Natural killer cell (primary cell): ENCODE measurements at regions not wholly inside any gene's neighbourhood (a gene's known extent, or its start where the extent isn't known, plus 50 kb on each side); places are given as distances from the start of the nearest gene placed in this dataset.

Experiments used
- ATAC-seq, 3 donors: fragments of 150-1000 bp in 2 of 3; fragments of 200-7000 bp in 1 of 3; cut with Tn5 transposase; 1 replicate in 1 of 3; 2 replicates in 2 of 3; pipeline ENCODE4 v1.10.0; 2021; ENCODE audit warnings: mild to moderate bottlenecking in 2 of 3, moderate library complexity in 2 of 3
- DNase-seq, 2 donors: peaks; one replicate each; pipeline versions ENCODE4 v3.0.0 to v3.0.0-alpha.2; 2013 to 2021; ENCODE audit warnings: mixed read lengths in 1 of 2
- H3K27ac ChIP-seq: one replicate; pipeline ENCODE4 v1.5.1; 2013; ENCODE audit warnings: mild to moderate bottlenecking, low read length
- H3K27me3 ChIP-seq: one replicate; pipeline ENCODE4 v1.6.1; 2013; ENCODE audit warnings: low read length; ENCODE audit not compliant: control insufficient read depth, insufficient read depth
- H3K36me3 ChIP-seq: one replicate; pipeline ENCODE4 v1.6.1; 2013; ENCODE audit warnings: low read length; ENCODE audit not compliant: control insufficient read depth, insufficient read depth
- H3K4me1 ChIP-seq: one replicate; pipeline ENCODE4 v1.6.1; 2013; ENCODE audit warnings: low read length; ENCODE audit not compliant: control insufficient read depth, insufficient read depth
- H3K4me3 ChIP-seq: one replicate; pipeline ENCODE4 v1.5.1; 2013; ENCODE audit warnings: low read length
- H3K9me3 ChIP-seq: one replicate; pipeline ENCODE4 v1.6.1; 2013; ENCODE audit warnings: low read length; ENCODE audit not compliant: control insufficient read depth, insufficient read depth
- H3K27ac Mint-ChIP-seq, 2 donors: one replicate each; pipeline ENCODE4 v1.8.0; 2022; ENCODE audit warnings: mild to moderate bottlenecking in 2 of 2, mixed read lengths in 2 of 2, moderate library complexity in 1 of 2
- H3K27me3 Mint-ChIP-seq, 2 donors: one replicate each; pipeline ENCODE4 v1.8.0; 2022; ENCODE audit warnings: low read depth in 2 of 2, mixed read lengths in 2 of 2
- H3K36me3 Mint-ChIP-seq: one replicate; pipeline ENCODE4 v1.8.0; 2022; ENCODE audit warnings: mixed read lengths
- H3K4me1 Mint-ChIP-seq, 2 donors: one replicate each; pipeline ENCODE4 v1.8.0; 2022; ENCODE audit warnings: mixed read lengths in 2 of 2
- H3K4me3 Mint-ChIP-seq: one replicate; pipeline ENCODE4 v1.8.0; 2022; ENCODE audit warnings: mild to moderate bottlenecking, moderate library complexity, mixed read lengths
- H3K9me3 Mint-ChIP-seq, 2 donors: one replicate each; pipeline ENCODE4 v1.8.0; 2022; ENCODE audit warnings: mixed read lengths in 2 of 2
- CTCF ChIP-seq: fragments of 200-600 bp; IDR thresholded peaks from one replicate; pipeline ENCODE4 v1.8.0; 2022; ENCODE audit warnings: antibody characterized with exemption
- WGBS: methylation state at CpG from one replicate; pipeline ENCODE4 v1.1.7; 2013; ENCODE audit warnings: missing lambda C conversion rate; ENCODE audit not compliant: insufficient coverage; 5-methylcytosine and 5-hydroxymethylcytosine counted together
- intact Hi-C: fragments of 100-400 bp; cut with micrococcal nuclease; formaldehyde crosslinking; loops from one replicate; pipeline ENCODE4 v1.14.2; 2022

- Mint-ChIP-seq H3K36me3 (no peaks in the 10 kb centered on the region), H3K4me1 (no peaks in the 10 kb centered on the region), H3K9me3 (peaks cover 2% of the 10 kb centered on the region in 2 donors), H3K4me3 (no peak overlapping the region), H3K27me3 (peaks cover 13 to 19% of the 10 kb centered on the region in 2 donors), H3K27ac (no peak overlapping the region)
- ATAC-seq (no peak), DNase-seq (no peak)
- Histone ChIP-seq H3K27ac (no peak overlapping the region), H3K4me1 (no peaks in the 10 kb centered on the region), H3K4me3 (no peak overlapping the region), H3K9me3 (no peaks in the 10 kb centered on the region), H3K36me3 (no peaks in the 10 kb centered on the region), H3K27me3 (no peaks in the 10 kb centered on the region)
- WGBS = 77% methylated on average over 11 of the region's 12 CpGs
- intact Hi-C loops = no loop called here
- no peak for TF ChIP-seq CTCF
Measured at GRCh38 chr13:31468114-31468902, 268.5 kb downstream of the B3GLCT start.

- Histone ChIP-seq H3K27me3 (no peaks in the 10 kb centered on the region), H3K9me3 (no peaks in the 10 kb centered on the region), H3K4me3 (no peak overlapping the region), H3K27ac (no peak overlapping the region), H3K4me1 (no peaks in the 10 kb centered on the region), H3K36me3 (no peaks in the 10 kb centered on the region)
- Mint-ChIP-seq H3K36me3 (no peaks in the 10 kb centered on the region), H3K27ac (no peak overlapping the region), H3K4me3 (no peak overlapping the region), H3K9me3 (peaks cover 2% of the 10 kb centered on the region in 2 donors), H3K27me3 (peaks cover 13 to 19% of the 10 kb centered on the region in 2 donors), H3K4me1 (no peaks in the 10 kb centered on the region)
- intact Hi-C loops = no loop called here
- TF ChIP-seq CTCF = no peak
- ATAC-seq (no peak), DNase-seq (no peak)
Measured at GRCh38 chr13:31469377-31469776, 269.6 kb downstream of the B3GLCT start.

- DNase-seq (no peak), ATAC-seq (no peak)
- no peaks in the 10 kb centered on the region for H3K36me3 Mint-ChIP-seq
- no peaks in the 10 kb centered on the region for H3K36me3 ChIP-seq
- no peak for TF ChIP-seq CTCF
- peaks cover 11 to 19% of the 10 kb centered on the region in 2 donors for H3K27me3 Mint-ChIP-seq
- H3K4me1 ChIP-seq = no peaks in the 10 kb centered on the region
- H3K27ac Mint-ChIP-seq = no peak overlapping the region
- no peaks in the 10 kb centered on the region for H3K9me3 Mint-ChIP-seq
- H3K9me3 ChIP-seq = no peaks in the 10 kb centered on the region
- H3K4me3 ChIP-seq = no peak overlapping the region
- no peak overlapping the region for H3K4me3 Mint-ChIP-seq
- H3K4me1 Mint-ChIP-seq = no peaks in the 10 kb centered on the region
- H3K27ac ChIP-seq = no peak overlapping the region
- WGBS = 78% methylated on average over 3 of the region's 6 CpGs
- no peaks in the 10 kb centered on the region for H3K27me3 ChIP-seq
- intact Hi-C loops = no loop called here
Measured at GRCh38 chr13:31476266-31476665, 263.1 kb upstream of the RXFP2 start.

- no peak for TF ChIP-seq CTCF
- no peak overlapping the region for H3K4me3 ChIP-seq
- no peak overlapping the region for H3K4me3 Mint-ChIP-seq
- H3K9me3 ChIP-seq = no peaks in the 10 kb centered on the region
- no peak overlapping the region for H3K27ac ChIP-seq
- H3K9me3 Mint-ChIP-seq = no peaks in the 10 kb centered on the region
- no peaks in the 10 kb centered on the region for H3K36me3 Mint-ChIP-seq
- WGBS = 67% methylated on average over 2 of the region's 2 CpGs
- no peaks in the 10 kb centered on the region for H3K27me3 ChIP-seq
- peaks cover 11 to 22% of the 10 kb centered on the region in 2 donors for H3K27me3 Mint-ChIP-seq
- H3K4me1 ChIP-seq = no peaks in the 10 kb centered on the region
- no peak for ATAC-seq
- intact Hi-C loops = no loop called here
- H3K27ac Mint-ChIP-seq = no peak overlapping the region
- no peak for DNase-seq
- H3K4me1 Mint-ChIP-seq = no peaks in the 10 kb centered on the region
- no peaks in the 10 kb centered on the region for H3K36me3 ChIP-seq
Measured at GRCh38 chr13:31476753-31477152, 262.6 kb upstream of the RXFP2 start.
